K562 (cell line): ENCODE measurements at regions not wholly inside any gene's neighbourhood (a gene's known extent, or its start where the extent isn't known, plus 50 kb on each side); places are given as distances from the start of the nearest gene placed in this dataset.

Experiments used
- FOXM1 ChIP-seq, 2 experiments: fragments of 450-650 bp in 1 of 2; sonication (generic) in 1 of 2; formaldehyde crosslinking in 1 of 2; IDR thresholded peaks; 2 replicates each; pipeline versions ENCODE4 v1.6.1 to v1.9.0; 2017 to 2022; ENCODE audit warnings: low read depth in 2 of 2, mild to moderate bottlenecking in 2 of 2, missing genetic modification reagents in 1 of 2, moderate library complexity in 1 of 2
- MXI1 ChIP-seq: IDR thresholded peaks from 2 replicates; pipeline ENCODE4 v1.6.1; 2011; ENCODE audit warnings: low read depth, mild to moderate bottlenecking, improper control_type of control experiment, low read length
- POLR2A ChIP-seq: fragments of 450-650 bp; conservative IDR thresholded peaks from 2 replicates; pipeline ENCODE4 v1.6.1; 2016
- SMC3 ChIP-seq: conservative IDR thresholded peaks from 2 replicates; pipeline ENCODE4 v1.6.1; 2011; ENCODE audit warnings: low read depth, low read length, improper control_type of control experiment; ENCODE audit not compliant: insufficient read depth
- TCF7L2 ChIP-seq: fragments of 150-350 bp; IDR thresholded peaks from 2 replicates; pipeline ENCODE4 v1.6.1; 2016; ENCODE audit warnings: low read depth, mild to moderate bottlenecking, low read length, moderate library complexity
- ZBTB17 ChIP-seq: fragments of 450-650 bp; formaldehyde crosslinking; IDR thresholded peaks from 2 replicates; pipeline ENCODE4 v1.4.0; 2020; ENCODE audit warnings: mild to moderate bottlenecking
- TF ChIP-seq, protein P1 (sequence below), 3 experiments: IDR thresholded peaks in 2 of 3; conservative IDR thresholded peaks in 1 of 3; 2 replicates each; pipeline ENCODE4 v1.5.1; 2011 to 2012; ENCODE audit warnings: low read length in 3 of 3, mild to moderate bottlenecking in 3 of 3, control low read depth in 2 of 3, improper control_type of control experiment in 1 of 3, inconsistent platforms in 1 of 3, low read depth in 1 of 3, mixed read lengths in 1 of 3, moderate library complexity in 1 of 3; ENCODE audit not compliant: insufficient read depth in 2 of 3

DNA sequence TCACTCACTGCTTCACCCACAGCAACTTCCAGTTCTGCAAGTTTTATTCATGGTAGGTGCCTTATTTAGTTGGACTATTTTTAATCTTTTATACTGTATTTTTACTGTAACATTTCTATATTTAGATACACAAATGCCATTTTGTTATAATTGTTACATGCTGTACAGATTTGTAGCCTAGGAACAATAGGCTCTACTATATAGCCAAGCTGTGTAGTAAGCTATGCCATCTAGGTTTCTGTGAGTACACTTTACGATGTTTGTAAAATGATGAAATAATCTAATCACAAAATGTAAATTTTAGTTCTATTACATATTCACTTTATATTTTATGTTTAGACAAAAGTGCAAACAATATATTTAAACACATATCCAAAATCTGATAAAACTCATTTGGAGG is 1187.8 kb downstream of the TECRL start:
- TF ChIP-seq FOXM1 (IDR thresholded peaks at IDR 0.05; ENCODE audit: low read depth) (no peak), FOXM1 (CRISPR knock-in tag; IDR thresholded peaks at IDR 0.05; ENCODE audit: low read depth) (no peak), SMC3 (no peak), ZBTB17 (no peak), POLR2A (no peak), TCF7L2 (no peak), MXI1 (no peak)
- TF ChIP-seq, protein P1, sequence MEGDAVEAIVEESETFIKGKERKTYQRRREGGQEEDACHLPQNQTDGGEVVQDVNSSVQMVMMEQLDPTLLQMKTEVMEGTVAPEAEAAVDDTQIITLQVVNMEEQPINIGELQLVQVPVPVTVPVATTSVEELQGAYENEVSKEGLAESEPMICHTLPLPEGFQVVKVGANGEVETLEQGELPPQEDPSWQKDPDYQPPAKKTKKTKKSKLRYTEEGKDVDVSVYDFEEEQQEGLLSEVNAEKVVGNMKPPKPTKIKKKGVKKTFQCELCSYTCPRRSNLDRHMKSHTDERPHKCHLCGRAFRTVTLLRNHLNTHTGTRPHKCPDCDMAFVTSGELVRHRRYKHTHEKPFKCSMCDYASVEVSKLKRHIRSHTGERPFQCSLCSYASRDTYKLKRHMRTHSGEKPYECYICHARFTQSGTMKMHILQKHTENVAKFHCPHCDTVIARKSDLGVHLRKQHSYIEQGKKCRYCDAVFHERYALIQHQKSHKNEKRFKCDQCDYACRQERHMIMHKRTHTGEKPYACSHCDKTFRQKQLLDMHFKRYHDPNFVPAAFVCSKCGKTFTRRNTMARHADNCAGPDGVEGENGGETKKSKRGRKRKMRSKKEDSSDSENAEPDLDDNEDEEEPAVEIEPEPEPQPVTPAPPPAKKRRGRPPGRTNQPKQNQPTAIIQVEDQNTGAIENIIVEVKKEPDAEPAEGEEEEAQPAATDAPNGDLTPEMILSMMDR (IDR thresholded peaks at IDR 0.05 in 2 of 3, conservative IDR thresholded peaks at IDR 0.05 in 1 of 3; ENCODE audit: insufficient read depth in 2 of 3, low read depth in 1 of 3, low read length in 3 of 3) = no peak
